RWPE1 (cell line): ENCODE measurements at regions not wholly inside any gene's neighbourhood (a gene's known extent, or its start where the extent isn't known, plus 50 kb on each side); places are given as distances from the start of the nearest gene placed in this dataset.

Source experiments
- CTCF ChIA-PET: fragments of 350-600 bp; sonication (Branson Sonifier 250); formaldehyde crosslinking; extraction: SDS; loops from one replicate; lab custom pipeline; 2021; lab: Yijun Ruan, JAX
- POLR2A ChIA-PET: fragments of 400-600 bp; formaldehyde crosslinking; extraction: SDS; loops from one replicate; lab custom pipeline; 2020; ENCODE audit warnings: antibody characterized with exemption; ENCODE audit not compliant: low non-redundant PET; lab: Yijun Ruan, JAX
- DNase-seq: peaks from one replicate; pipeline ENCODE4 v3.0.0; 2012; ENCODE audit warnings: low spot score
- H3K27ac ChIP-seq: fragments of 450-650 bp; 2 replicates; pipeline ENCODE4 v1.5.1; 2017
- TF ChIP-seq, protein P1 (sequence below): fragments of 450-650 bp; conservative IDR thresholded peaks from 2 replicates; pipeline ENCODE4 v1.5.1; 2017; ENCODE audit warnings: low read depth, mild to moderate bottlenecking

DNA sequence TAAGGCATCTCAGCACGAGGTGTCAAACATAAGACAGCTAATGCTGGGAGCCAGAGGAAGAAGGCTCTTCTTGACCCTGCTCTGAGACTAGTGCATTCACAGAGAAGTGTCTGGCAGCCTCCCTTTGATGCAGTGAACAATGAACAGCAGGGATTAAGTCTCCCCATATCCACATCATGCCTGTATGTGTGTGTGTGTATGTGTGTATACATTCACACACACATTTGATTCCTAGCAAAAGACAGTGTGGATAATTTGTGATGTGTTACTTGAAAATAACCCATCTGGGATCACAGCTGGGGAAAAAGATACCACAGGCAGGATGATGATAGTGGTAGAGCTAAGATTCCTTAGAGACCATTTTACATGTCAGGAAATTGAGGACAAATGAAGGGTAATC lies 485.9 kb upstream of the GOT2 start:
- POLR2A ChIA-PET: no interaction called here
- TF ChIP-seq, protein P1, sequence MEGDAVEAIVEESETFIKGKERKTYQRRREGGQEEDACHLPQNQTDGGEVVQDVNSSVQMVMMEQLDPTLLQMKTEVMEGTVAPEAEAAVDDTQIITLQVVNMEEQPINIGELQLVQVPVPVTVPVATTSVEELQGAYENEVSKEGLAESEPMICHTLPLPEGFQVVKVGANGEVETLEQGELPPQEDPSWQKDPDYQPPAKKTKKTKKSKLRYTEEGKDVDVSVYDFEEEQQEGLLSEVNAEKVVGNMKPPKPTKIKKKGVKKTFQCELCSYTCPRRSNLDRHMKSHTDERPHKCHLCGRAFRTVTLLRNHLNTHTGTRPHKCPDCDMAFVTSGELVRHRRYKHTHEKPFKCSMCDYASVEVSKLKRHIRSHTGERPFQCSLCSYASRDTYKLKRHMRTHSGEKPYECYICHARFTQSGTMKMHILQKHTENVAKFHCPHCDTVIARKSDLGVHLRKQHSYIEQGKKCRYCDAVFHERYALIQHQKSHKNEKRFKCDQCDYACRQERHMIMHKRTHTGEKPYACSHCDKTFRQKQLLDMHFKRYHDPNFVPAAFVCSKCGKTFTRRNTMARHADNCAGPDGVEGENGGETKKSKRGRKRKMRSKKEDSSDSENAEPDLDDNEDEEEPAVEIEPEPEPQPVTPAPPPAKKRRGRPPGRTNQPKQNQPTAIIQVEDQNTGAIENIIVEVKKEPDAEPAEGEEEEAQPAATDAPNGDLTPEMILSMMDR: no peak
- H3K27ac ChIP-seq: no peak overlapping the region

GRCh38 chr16:59216291-59216690 lies 482.2 kb upstream of the GOT2 start:
- ChIA-PET CTCF (no interaction called here), POLR2A (no interaction called here)
- TF ChIP-seq, protein P1: no peak
- DNase-seq: no peak
- no peak overlapping the region for H3K27ac ChIP-seq

More for the DNA sequence above, 485.9 kb upstream of the GOT2 start:
- no peak for DNase-seq
- CTCF ChIA-PET: no interaction called here

DNA sequence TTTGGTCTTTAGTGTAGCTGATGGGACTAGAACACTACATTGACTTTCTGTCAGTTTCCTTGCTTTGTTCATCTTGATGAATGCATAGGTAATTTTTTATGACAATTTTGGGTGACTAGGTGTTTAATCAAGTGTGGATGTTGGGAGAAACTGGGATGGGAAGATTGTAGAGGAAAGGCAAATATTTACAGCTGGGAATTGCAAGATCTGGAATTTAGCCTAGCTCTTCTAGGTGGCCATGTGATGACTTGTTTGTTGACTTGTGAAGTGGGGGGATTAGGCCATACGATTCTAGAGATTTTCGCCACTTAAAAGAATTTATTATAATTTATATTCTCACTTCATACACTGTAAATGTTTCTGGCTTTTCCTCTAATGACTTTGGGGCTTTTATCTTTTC lies 480.3 kb upstream of the GOT2 start:
- no peak for DNase-seq
- H3K27ac ChIP-seq: no peak overlapping the region
- TF ChIP-seq, protein P1: no peak
- ChIA-PET CTCF (no interaction called here), POLR2A (no interaction called here)

DNA sequence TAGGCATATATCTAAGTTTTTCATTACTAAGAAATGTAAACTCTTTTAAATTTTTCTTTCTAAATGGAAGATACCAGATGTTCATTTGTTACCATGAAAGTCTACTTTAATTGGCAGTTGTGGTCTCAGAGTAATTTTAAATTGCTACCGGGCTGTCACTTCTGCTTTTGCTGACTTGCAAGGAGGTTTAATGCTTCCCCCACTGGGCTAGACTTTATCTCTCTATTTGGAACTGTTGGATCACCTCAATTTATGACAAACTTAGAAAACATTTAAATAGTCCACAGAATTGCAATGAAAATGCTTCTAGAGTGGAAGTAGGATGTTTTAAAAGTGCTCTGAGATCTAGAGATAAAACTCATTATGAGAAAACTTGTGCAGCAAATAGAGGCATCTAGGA lies 479.8 kb upstream of the GOT2 start:
- DNase-seq: no peak
- no peak overlapping the region for H3K27ac ChIP-seq
- TF ChIP-seq, protein P1: no peak
- ChIA-PET POLR2A (no interaction called here), CTCF (no interaction called here)

- CTCF ChIA-PET: interaction anchor here (0.6 kb wide), 1 partner anchor 258 kb away, joined by 4 read pairs; no protein-coding TSS in a partner anchor
- POLR2A ChIA-PET: no interaction called here
- DNase-seq: no peak
- TF ChIP-seq, protein P1: no peak
- no peak overlapping the region for H3K27ac ChIP-seq
These were observed 478.4 kb upstream of the GOT2 start for GRCh38 chr16:59212492-59213024.

DNA sequence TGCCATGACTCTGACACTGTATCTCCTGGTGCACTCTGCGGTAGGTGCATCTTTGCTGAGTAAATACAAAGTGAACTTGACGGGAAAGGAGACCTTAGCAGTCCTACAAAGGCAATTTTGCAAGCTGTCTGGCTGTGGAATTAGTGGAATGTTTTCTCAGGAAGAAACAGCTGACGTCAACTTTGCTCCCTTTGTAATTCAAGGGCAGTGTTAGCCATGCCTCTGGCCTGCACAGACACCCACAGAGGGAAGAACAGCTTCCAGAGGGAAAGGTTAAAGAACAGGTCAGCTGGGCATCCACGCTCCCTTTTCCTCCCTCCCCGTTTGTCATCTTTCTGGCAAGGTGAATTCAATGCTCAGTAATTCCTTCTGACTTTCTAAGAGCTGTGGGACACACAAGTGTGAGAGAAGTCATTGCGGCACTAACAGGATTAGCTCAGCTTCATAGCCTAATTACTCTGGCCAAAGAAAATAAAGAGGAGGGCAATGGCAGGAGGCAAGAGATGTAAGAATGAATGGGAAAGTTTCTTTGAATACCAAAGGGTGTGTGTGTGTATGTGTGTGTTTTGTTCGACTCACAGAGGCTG lies 476.9 kb upstream of the GOT2 start:
- no peak for DNase-seq

More for the DNA sequence above, 476.9 kb upstream of the GOT2 start:
- TF ChIP-seq, protein P1: no peak
- POLR2A ChIA-PET: no interaction called here
- no peak overlapping the region for H3K27ac ChIP-seq
- CTCF ChIA-PET: interaction anchor here (0.6 kb wide), 1 partner anchor 693 kb away, joined by 3 read pairs; no protein-coding TSS in a partner anchor
